ENCODE measurements at regions not wholly inside any gene's neighbourhood (a gene's known extent, or its start where the extent isn't known, plus 50 kb on each side); places are given as distances from the start of the nearest gene placed in this dataset.

- no peak for TF ChIP-seq CTCF (IDR thresholded peaks at IDR 0.05)
- no peak for TF ChIP-seq POLR2A (IDR thresholded peaks at IDR 0.05)
These were observed 562.3 kb upstream of the COBL start for GRCh38 chr7:51878865-51879264.

Measured in body of pancreas (tissue), 4 donors.